H9 (cell line): ENCODE measurements at regions not wholly inside any gene's neighbourhood (a gene's known extent, or its start where the extent isn't known, plus 50 kb on each side); places are given as distances from the start of the nearest gene placed in this dataset.

Source experiments
- DNase-seq: peaks from one replicate; pipeline ENCODE4 v3.0.0-alpha.2; 2017
- H2AFZ ChIP-seq: one replicate; pipeline ENCODE4 v1.6.1; 2013; ENCODE audit warnings: mild to moderate bottlenecking, low read length, control low read depth, moderate library complexity
- H2AK5ac ChIP-seq: 2 replicates; pipeline ENCODE4 v1.6.1; 2013; ENCODE audit warnings: low read length, control low read depth, mixed read lengths; ENCODE audit not compliant: insufficient read length
- H2BK120ac ChIP-seq: one replicate; pipeline ENCODE4 v1.6.1; 2013; ENCODE audit warnings: low read depth, mild to moderate bottlenecking, low read length, control low read depth, inconsistent platforms; ENCODE audit not compliant: poor library complexity, severe bottlenecking
- H2BK12ac ChIP-seq: 2 replicates; pipeline ENCODE4 v1.6.1; 2013; ENCODE audit warnings: low read length, control low read depth, mixed read lengths, low read depth; ENCODE audit not compliant: insufficient read length
- H2BK15ac ChIP-seq: 2 replicates; pipeline ENCODE4 v1.6.1; 2013; ENCODE audit warnings: low read depth, low read length, control low read depth
- H2BK20ac ChIP-seq: one replicate; pipeline ENCODE4 v1.6.1; 2013; ENCODE audit warnings: low read depth, mild to moderate bottlenecking, low read length, control low read depth, inconsistent platforms; ENCODE audit not compliant: poor library complexity, severe bottlenecking
- H2BK5ac ChIP-seq: 2 replicates; pipeline ENCODE4 v1.6.1; 2013; ENCODE audit warnings: low read length, control low read depth, mixed read lengths; ENCODE audit not compliant: insufficient read length
- H3K14ac ChIP-seq: 2 replicates; pipeline ENCODE4 v1.6.1; 2013; ENCODE audit warnings: low read length, control low read depth; ENCODE audit not compliant: insufficient read depth
- H3K18ac ChIP-seq: 2 replicates; pipeline ENCODE4 v1.6.1; 2013; ENCODE audit warnings: low read depth, mild to moderate bottlenecking, mixed read lengths, low read length, control low read depth; ENCODE audit not compliant: insufficient read length
- H3K23ac ChIP-seq: 2 replicates; pipeline ENCODE4 v1.6.1; 2013; ENCODE audit warnings: low read length, control low read depth, mixed read lengths, low read depth; ENCODE audit not compliant: insufficient read length
- H3K23me2 ChIP-seq: 2 replicates; pipeline ENCODE4 v1.6.1; 2013; ENCODE audit warnings: low read depth, mild to moderate bottlenecking, mixed read lengths, low read length, control low read depth; ENCODE audit not compliant: insufficient read length, poor library complexity, severe bottlenecking
- H3K27ac ChIP-seq: 2 replicates; pipeline ENCODE4 v1.5.1; 2013; ENCODE audit warnings: low read length, control low read depth, mixed read lengths, low read depth; ENCODE audit not compliant: insufficient read length
- H3K27me3 ChIP-seq: 2 replicates; pipeline ENCODE4 v1.6.1; 2013; ENCODE audit warnings: low read length, control low read depth, inconsistent platforms; ENCODE audit not compliant: insufficient read depth
- H3K4ac ChIP-seq: 2 replicates; pipeline ENCODE4 v1.6.1; 2013; ENCODE audit warnings: low read depth, mild to moderate bottlenecking, control low read depth, inconsistent platforms, low read length, moderate library complexity
- H3K4me1 ChIP-seq: 2 replicates; pipeline ENCODE4 v1.6.1; 2013; ENCODE audit warnings: low read length, control low read depth, inconsistent platforms; ENCODE audit not compliant: insufficient read depth
- H3K4me2 ChIP-seq: 2 replicates; pipeline ENCODE4 v1.6.1; 2013; ENCODE audit warnings: low read length, control low read depth, mixed read lengths; ENCODE audit not compliant: insufficient read length, insufficient read depth
- H3K56ac ChIP-seq: 2 replicates; pipeline ENCODE4 v1.6.1; 2013; ENCODE audit warnings: low read depth, mild to moderate bottlenecking, mixed read lengths, low read length, control low read depth; ENCODE audit not compliant: insufficient read length
- H3K79me1 ChIP-seq: 2 replicates; pipeline ENCODE4 v1.6.1; 2013; ENCODE audit warnings: low read depth, mild to moderate bottlenecking, moderate library complexity, low read length, control low read depth, inconsistent platforms; ENCODE audit not compliant: insufficient read depth, poor library complexity, severe bottlenecking
- H3K79me2 ChIP-seq: 2 replicates; pipeline ENCODE4 v1.6.1; 2013; ENCODE audit warnings: low read length, control low read depth, inconsistent platforms; ENCODE audit not compliant: insufficient read depth
- H3K9ac ChIP-seq: 2 replicates; pipeline ENCODE4 v1.6.1; 2013; ENCODE audit warnings: low read length, control low read depth, mixed read lengths; ENCODE audit not compliant: insufficient read length; ENCODE audit errors: extremely low read depth
- H3K9me3 ChIP-seq: one replicate; pipeline ENCODE4 v1.6.1; 2013; ENCODE audit warnings: low read depth, low read length, inconsistent platforms; ENCODE audit not compliant: control insufficient read depth
- H3T11ph ChIP-seq: one replicate; pipeline ENCODE4 v1.6.1; 2013; ENCODE audit warnings: mild to moderate bottlenecking, low read length, control low read depth, inconsistent platforms
- H4K20me1 ChIP-seq: one replicate; pipeline ENCODE4 v1.6.1; 2013; ENCODE audit not compliant: control insufficient read depth, insufficient read length, insufficient read depth
- H4K5ac ChIP-seq: 2 replicates; pipeline ENCODE4 v1.6.1; 2013; ENCODE audit warnings: low read depth, mild to moderate bottlenecking, mixed read lengths, low read length, control low read depth; ENCODE audit not compliant: insufficient read length
- H4K8ac ChIP-seq: replicated peaks from 2 replicates; pipeline ENCODE4 v1.6.1; 2013; ENCODE audit warnings: low read length, control low read depth, mixed read lengths, low read depth; ENCODE audit not compliant: insufficient read length
- H4K91ac ChIP-seq: 2 replicates; pipeline ENCODE4 v1.6.1; 2013; ENCODE audit warnings: low read depth, mild to moderate bottlenecking, moderate library complexity, mixed read lengths, low read length, control low read depth; ENCODE audit not compliant: insufficient read length
- H3K27ac Mint-ChIP-seq, 3 experiments: 2 replicates in 2 of 3; 3 replicates in 1 of 3; pipeline ENCODE4 v1.8.0; 2020 to 2021; ENCODE audit warnings: mixed read lengths in 3 of 3, mild to moderate bottlenecking in 1 of 3, moderate library complexity in 1 of 3
- H3K27me3 Mint-ChIP-seq: 2 replicates; pipeline ENCODE4 v1.8.0; 2021; ENCODE audit warnings: low read depth, mild to moderate bottlenecking, moderate library complexity, mixed read lengths
- H3K36me3 Mint-ChIP-seq, 3 experiments: 2 replicates in 2 of 3; 3 replicates in 1 of 3; pipeline ENCODE4 v1.8.0; 2020 to 2021; ENCODE audit warnings: low read depth in 3 of 3, mixed read lengths in 3 of 3; ENCODE audit not compliant: insufficient read depth in 1 of 3
- H3K4me1 Mint-ChIP-seq, 2 experiments: 2 replicates each; pipeline ENCODE4 v1.8.0; 2020; ENCODE audit warnings: mixed read lengths in 2 of 2
- H3K4me3 Mint-ChIP-seq, 2 experiments: 2 replicates in 1 of 2; 3 replicates in 1 of 2; pipeline ENCODE4 v1.8.0; 2020 to 2021; ENCODE audit warnings: mild to moderate bottlenecking in 2 of 2, mixed read lengths in 2 of 2, moderate library complexity in 1 of 2
- H3K9me3 Mint-ChIP-seq, 2 experiments: 2 replicates in 1 of 2; 3 replicates in 1 of 2; pipeline ENCODE4 v1.8.0; 2020; ENCODE audit warnings: mild to moderate bottlenecking in 2 of 2, mixed read lengths in 2 of 2, moderate library complexity in 1 of 2
- CTCF ChIP-seq: fragments of 200-600 bp; sonication (generic); conservative IDR thresholded peaks from 3 replicates; pipeline ENCODE4 v1.8.0; 2021; ENCODE audit warnings: antibody characterized with exemption, mild to moderate bottlenecking
- WGBS: extraction: QIAGEN DNeasy Blood & Tissue Kit; methylation state at CpG from one replicate; pipeline ENCODE4 v1.1.7; 2013; ENCODE audit warnings: missing lambda C conversion rate, low lambda C conversion rate, mixed read lengths; ENCODE audit not compliant: insufficient read length; ENCODE audit errors: extremely low coverage; 5-methylcytosine and 5-hydroxymethylcytosine counted together

GRCh38 chr6:141415896-141416295, 716.8 kb upstream of the GJE1 start:
- Mint-ChIP-seq H3K4me3 (no peak overlapping the region), H3K27me3 (no peaks in the 10 kb centered on the region), H3K4me1 (no peaks in the 10 kb centered on the region), H3K27ac (no peak overlapping the region), H3K9me3 (peaks cover under 1 to 5% of the 10 kb centered on the region in 2 experiments; a peak in 2 of 5 replicates), H3K36me3 (peaks cover 0 to 3% (median 2%) of the 10 kb centered on the region in 3 experiments; a peak in 2 of 7 replicates)
- Histone ChIP-seq H3K14ac (no peak overlapping the region), H3K23ac (no peak overlapping the region), H3K18ac (no peak overlapping the region), H3K23me2 (no peaks in the 10 kb centered on the region), H3K4ac (no peak overlapping the region), H3K9ac (no peak overlapping the region), H3K4me1 (no peaks in the 10 kb centered on the region), H3K9me3 (no peaks in the 10 kb centered on the region), H2BK15ac (no peak overlapping the region), H4K91ac (no peak overlapping the region), H2BK20ac (no peak overlapping the region), H3K27ac (no peak overlapping the region), H3K79me2 (no peaks in the 10 kb centered on the region), H3K27me3 (no peaks in the 10 kb centered on the region), H2BK120ac (no peak overlapping the region), H3K56ac (no peak overlapping the region), H3K79me1 (no peaks in the 10 kb centered on the region), H2BK5ac (no peak overlapping the region), H2BK12ac (no peak overlapping the region), H2AK5ac (no peak overlapping the region), H4K8ac (no peak overlapping the region), H3K4me2 (no peak overlapping the region), H4K20me1 (no peaks in the 10 kb centered on the region), H2AFZ (no peak overlapping the region), H3T11ph (no peak overlapping the region), H4K5ac (no peak overlapping the region)
- no CpG with 5 or more reads among the region's 2 CpGs for WGBS
- DNase-seq: no peak
- TF ChIP-seq CTCF: no peak
